GM12874 (cell line): ENCODE measurements at regions not wholly inside any gene's neighbourhood (a gene's known extent, or its start where the extent isn't known, plus 50 kb on each side); places are given as distances from the start of the nearest gene placed in this dataset.

Experiments used
- CTCF ChIP-seq: IDR thresholded peaks from 2 replicates; pipeline ENCODE4 v1.5.1; 2011; ENCODE audit warnings: low read depth, mild to moderate bottlenecking, control low read depth, low read length, moderate library complexity; ENCODE audit not compliant: insufficient read depth

- no peak for TF ChIP-seq CTCF
Measured at GRCh38 chr6:10343320-10343719, 71.6 kb downstream of the TFAP2A start.

- TF ChIP-seq CTCF = no peak
Measured at GRCh38 chr6:10341605-10342004, 73.3 kb downstream of the TFAP2A start.

GRCh38 chr6:10338151-10338550 is 76.7 kb downstream of the TFAP2A start:
- TF ChIP-seq CTCF = no peak

- TF ChIP-seq CTCF = no peak
Measured at GRCh38 chr6:10332111-10332510, 82.8 kb downstream of the TFAP2A start.

- TF ChIP-seq CTCF = no peak
Measured at GRCh38 chr6:10331334-10331968, 83.4 kb downstream of the TFAP2A start.

- TF ChIP-seq CTCF = no peak
Measured at GRCh38 chr6:10330515-10330914, 84.4 kb downstream of the TFAP2A start.

- no peak for TF ChIP-seq CTCF
Measured at GRCh38 chr6:10323018-10323417, 91.9 kb downstream of the TFAP2A start.
